Peyer's patch (tissue), 4 donors: ENCODE measurements at regions not wholly inside any gene's neighbourhood (a gene's known extent, or its start where the extent isn't known, plus 50 kb on each side); places are given as distances from the start of the nearest gene placed in this dataset.

Source experiments
- DNase-seq, 3 donors: peaks; one replicate each; pipeline ENCODE4 v3.0.0-alpha.2; 2017 to 2019
- H3K27ac ChIP-seq, 4 donors: fragments of 200-600 bp; sonication (generic); one replicate each; pipeline ENCODE4 v1.5.1; 2016 to 2019
- H3K27me3 ChIP-seq, 2 donors: fragments of 200-600 bp; sonication (generic); one replicate each; pipeline ENCODE4 v1.5.1; 2019
- H3K36me3 ChIP-seq, 3 donors: fragments of 200-600 bp; sonication (generic); one replicate each; pipeline ENCODE4 v1.5.1; 2016 to 2019
- H3K4me1 ChIP-seq, 4 donors: fragments of 200-600 bp; sonication (generic); one replicate each; pipeline ENCODE4 v1.5.1; 2016 to 2019
- H3K4me3 ChIP-seq, 4 donors: fragments of 200-600 bp; sonication (generic); 1 replicate in 3 of 4; 2 replicates in 1 of 4; pipeline ENCODE4 v1.5.1; 2016 to 2019; ENCODE audit warnings: mild to moderate bottlenecking in 1 of 4
- H3K9me3 ChIP-seq, 4 donors: fragments of 200-600 bp; sonication (generic); one replicate each; pipeline ENCODE4 v1.5.1; 2016 to 2019; ENCODE audit warnings: mild to moderate bottlenecking in 1 of 4
- CTCF ChIP-seq, 6 experiments: fragments of 450-650 bp in 4 of 6; fragments of 200-600 bp in 2 of 6; sonication (generic) in 1 of 6; IDR thresholded peaks; one replicate each; pipeline ENCODE4 v1.5.1; 2017 to 2019; ENCODE audit warnings: antibody characterized with exemption in 6 of 6, mild to moderate bottlenecking in 3 of 6, moderate library complexity in 1 of 6
- POLR2A ChIP-seq, 2 donors: fragments of 450-650 bp; IDR thresholded peaks; one replicate each; pipeline ENCODE4 v1.5.1; 2017; ENCODE audit warnings: antibody characterized with exemption in 2 of 2, mild to moderate bottlenecking in 2 of 2, moderate library complexity in 2 of 2

- TF ChIP-seq CTCF (IDR thresholded peaks at IDR 0.05) (no peak), POLR2A (IDR thresholded peaks at IDR 0.05) (no peak)
- DNase-seq = no peak
- H3K4me1 ChIP-seq = peaks cover 0 to 2% (median 0%) of the 10 kb centered on the region in 4 donors
- no peak overlapping the region for H3K27ac ChIP-seq
- H3K36me3 ChIP-seq = no peaks in the 10 kb centered on the region
- no peaks in the 10 kb centered on the region for H3K9me3 ChIP-seq
- no peak overlapping the region for H3K4me3 ChIP-seq
- no peaks in the 10 kb centered on the region for H3K27me3 ChIP-seq
Observed at GRCh38 chr3:177729956-177730681, 532.8 kb upstream of the TBL1XR1 start.

- Histone ChIP-seq H3K4me1 (no peaks in the 10 kb centered on the region), H3K36me3 (no peaks in the 10 kb centered on the region), H3K27me3 (no peaks in the 10 kb centered on the region), H3K27ac (no peak overlapping the region), H3K9me3 (no peaks in the 10 kb centered on the region), H3K4me3 (no peak overlapping the region)
- DNase-seq = no peak
- no peak for TF ChIP-seq CTCF (IDR thresholded peaks at IDR 0.05)
- TF ChIP-seq POLR2A (IDR thresholded peaks at IDR 0.05) = no peak
Observed at GRCh38 chr3:177730814-177731213, 533.5 kb upstream of the TBL1XR1 start.

GRCh38 chr3:177731644-177732268 lies 534.5 kb upstream of the TBL1XR1 start:
- Histone ChIP-seq H3K36me3 (no peaks in the 10 kb centered on the region), H3K9me3 (no peaks in the 10 kb centered on the region), H3K4me1 (no peaks in the 10 kb centered on the region), H3K4me3 (no peak overlapping the region), H3K27me3 (no peaks in the 10 kb centered on the region), H3K27ac (no peak overlapping the region)
- TF ChIP-seq CTCF (IDR thresholded peaks at IDR 0.05) = no peak
- no peak for TF ChIP-seq POLR2A (IDR thresholded peaks at IDR 0.05)
- no peak for DNase-seq

- Histone ChIP-seq H3K36me3 (no peaks in the 10 kb centered on the region), H3K4me1 (no peaks in the 10 kb centered on the region), H3K27ac (no peak overlapping the region), H3K9me3 (no peaks in the 10 kb centered on the region), H3K27me3 (no peaks in the 10 kb centered on the region), H3K4me3 (no peak overlapping the region)
- TF ChIP-seq CTCF (IDR thresholded peaks at IDR 0.05) = no peak
- no peak for DNase-seq
Observed at GRCh38 chr3:177733233-177733632, 536.0 kb upstream of the TBL1XR1 start.

GRCh38 chr3:177733936-177734335 lies 536.7 kb upstream of the TBL1XR1 start:
- H3K27me3 ChIP-seq = no peaks in the 10 kb centered on the region
- no peaks in the 10 kb centered on the region for H3K4me1 ChIP-seq
- H3K9me3 ChIP-seq = no peaks in the 10 kb centered on the region
- TF ChIP-seq POLR2A (IDR thresholded peaks at IDR 0.05) = no peak
- TF ChIP-seq CTCF (IDR thresholded peaks at IDR 0.05) = no peak
- no peak for DNase-seq
- no peak overlapping the region for H3K4me3 ChIP-seq
- H3K36me3 ChIP-seq = no peaks in the 10 kb centered on the region
- H3K27ac ChIP-seq = no peak overlapping the region
